Neutrophil (primary cell): ENCODE measurements at regions not wholly inside any gene's neighbourhood (a gene's known extent, or its start where the extent isn't known, plus 50 kb on each side); places are given as distances from the start of the nearest gene placed in this dataset.

Source experiments
- H3K27ac ChIP-seq: fragments of 200-600 bp; sonication (generic); 2 replicates; pipeline ENCODE4 v1.5.1; 2016; ENCODE audit warnings: mild to moderate bottlenecking, moderate library complexity
- H3K27me3 ChIP-seq: fragments of 200-600 bp; sonication (generic); 2 replicates; pipeline ENCODE4 v1.6.0; 2016; ENCODE audit warnings: mild to moderate bottlenecking
- H3K36me3 ChIP-seq: fragments of 200-600 bp; sonication (generic); 2 replicates; pipeline ENCODE4 v1.5.1; 2017
- H3K4me1 ChIP-seq, 2 experiments: fragments of 200-600 bp in 1 of 2; sonication (generic) in 1 of 2; 1 replicate in 1 of 2; 2 replicates in 1 of 2; pipeline versions ENCODE4 v1.5.1 to v1.6.1; 2013 to 2016; ENCODE audit warnings: low read depth in 1 of 2, low read length in 1 of 2, mild to moderate bottlenecking in 1 of 2, moderate library complexity in 1 of 2; ENCODE audit not compliant: control insufficient read depth in 1 of 2, insufficient read depth in 1 of 2
- H3K4me3 ChIP-seq, 2 experiments: fragments of 200-600 bp in 1 of 2; sonication (generic) in 1 of 2; 1 replicate in 1 of 2; 2 replicates in 1 of 2; pipeline ENCODE4 v1.5.1; 2013 to 2016; ENCODE audit warnings: low read depth in 1 of 2, low read length in 1 of 2, mild to moderate bottlenecking in 1 of 2, moderate library complexity in 1 of 2
- H3K9me3 ChIP-seq: fragments of 200-600 bp; sonication (generic); 2 replicates; pipeline ENCODE4 v1.5.1; 2016
- TF ChIP-seq, protein P1 (sequence below): fragments of 200-600 bp; sonication (generic); IDR thresholded peaks from 2 replicates; pipeline ENCODE4 v1.5.1; 2016; ENCODE audit warnings: antibody characterized with exemption

DNA sequence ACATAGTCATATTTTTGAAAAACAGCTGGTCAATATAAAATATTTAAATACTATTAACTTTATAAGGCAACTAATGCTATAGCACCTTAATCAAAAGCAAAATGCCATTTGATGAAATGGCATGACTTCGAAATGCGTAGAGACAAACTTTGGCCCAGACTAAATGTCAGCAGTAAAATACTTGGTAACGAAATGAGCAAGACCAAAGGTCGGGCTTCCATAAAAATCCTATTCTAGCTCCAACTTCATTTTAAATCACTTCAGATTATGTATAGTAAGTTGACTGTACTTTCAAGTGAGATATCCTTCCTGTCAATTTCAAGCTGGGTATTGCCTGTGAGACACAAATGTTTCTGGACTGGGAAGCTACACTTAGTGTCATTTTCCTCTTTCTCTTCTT is 805.4 kb upstream of the ZNF608 start:
- Histone ChIP-seq H3K27me3 (no peaks in the 10 kb centered on the region), H3K4me1 (no peaks in the 10 kb centered on the region), H3K36me3 (no peaks in the 10 kb centered on the region), H3K9me3 (no peaks in the 10 kb centered on the region), H3K27ac (no peak overlapping the region), H3K4me3 (no peak overlapping the region)
- TF ChIP-seq, protein P1, sequence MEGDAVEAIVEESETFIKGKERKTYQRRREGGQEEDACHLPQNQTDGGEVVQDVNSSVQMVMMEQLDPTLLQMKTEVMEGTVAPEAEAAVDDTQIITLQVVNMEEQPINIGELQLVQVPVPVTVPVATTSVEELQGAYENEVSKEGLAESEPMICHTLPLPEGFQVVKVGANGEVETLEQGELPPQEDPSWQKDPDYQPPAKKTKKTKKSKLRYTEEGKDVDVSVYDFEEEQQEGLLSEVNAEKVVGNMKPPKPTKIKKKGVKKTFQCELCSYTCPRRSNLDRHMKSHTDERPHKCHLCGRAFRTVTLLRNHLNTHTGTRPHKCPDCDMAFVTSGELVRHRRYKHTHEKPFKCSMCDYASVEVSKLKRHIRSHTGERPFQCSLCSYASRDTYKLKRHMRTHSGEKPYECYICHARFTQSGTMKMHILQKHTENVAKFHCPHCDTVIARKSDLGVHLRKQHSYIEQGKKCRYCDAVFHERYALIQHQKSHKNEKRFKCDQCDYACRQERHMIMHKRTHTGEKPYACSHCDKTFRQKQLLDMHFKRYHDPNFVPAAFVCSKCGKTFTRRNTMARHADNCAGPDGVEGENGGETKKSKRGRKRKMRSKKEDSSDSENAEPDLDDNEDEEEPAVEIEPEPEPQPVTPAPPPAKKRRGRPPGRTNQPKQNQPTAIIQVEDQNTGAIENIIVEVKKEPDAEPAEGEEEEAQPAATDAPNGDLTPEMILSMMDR, result no peak

DNA sequence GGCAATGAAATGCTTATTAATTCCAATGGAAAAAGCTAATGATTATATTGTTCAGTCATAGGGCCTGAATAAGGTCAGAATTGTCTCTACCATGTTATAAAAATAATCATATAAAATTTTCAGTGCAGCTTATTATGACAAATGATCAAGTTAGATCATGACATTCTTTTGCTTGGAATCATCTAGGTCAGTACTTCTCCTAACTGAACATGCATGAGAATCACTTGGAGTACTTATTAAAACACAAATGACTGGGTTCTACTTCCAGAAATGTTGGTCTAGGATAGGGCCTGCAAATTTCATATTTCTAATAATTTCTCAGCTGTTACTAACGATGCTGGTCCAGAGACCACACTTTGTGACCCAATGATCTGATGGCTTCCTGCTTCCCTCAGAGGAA is 806.0 kb upstream of the ZNF608 start:
- H3K27me3 ChIP-seq, result no peaks in the 10 kb centered on the region
- H3K27ac ChIP-seq, result no peak overlapping the region
- no peaks in the 10 kb centered on the region for H3K4me1 ChIP-seq
- H3K36me3 ChIP-seq, result no peaks in the 10 kb centered on the region
- no peak overlapping the region for H3K4me3 ChIP-seq
- TF ChIP-seq, protein P1, result no peak
- H3K9me3 ChIP-seq, result no peaks in the 10 kb centered on the region

DNA sequence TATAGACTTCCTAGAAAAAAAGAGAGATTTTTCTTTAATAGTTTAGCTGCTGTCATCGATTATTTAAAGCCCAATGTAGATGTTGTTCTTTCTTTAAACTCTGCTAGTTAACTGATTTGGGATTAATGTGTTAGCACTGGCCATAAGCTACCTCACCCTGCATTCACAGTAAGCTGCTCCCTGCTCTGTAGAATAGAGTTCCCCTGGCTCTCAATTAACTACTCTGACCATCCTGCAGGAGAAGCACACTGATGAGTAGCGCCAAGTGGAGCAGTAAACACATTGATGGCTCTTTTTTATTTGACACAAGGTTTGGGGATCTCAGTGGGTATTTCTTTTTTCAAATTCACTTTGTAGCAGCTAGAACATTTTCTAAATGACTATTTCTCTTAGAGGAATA is 807.9 kb upstream of the ZNF608 start:
- Histone ChIP-seq H3K9me3 (no peaks in the 10 kb centered on the region), H3K36me3 (no peaks in the 10 kb centered on the region), H3K27ac (no peak overlapping the region), H3K27me3 (no peaks in the 10 kb centered on the region), H3K4me1 (no peaks in the 10 kb centered on the region), H3K4me3 (no peak overlapping the region)
- TF ChIP-seq, protein P1, result no peak

DNA sequence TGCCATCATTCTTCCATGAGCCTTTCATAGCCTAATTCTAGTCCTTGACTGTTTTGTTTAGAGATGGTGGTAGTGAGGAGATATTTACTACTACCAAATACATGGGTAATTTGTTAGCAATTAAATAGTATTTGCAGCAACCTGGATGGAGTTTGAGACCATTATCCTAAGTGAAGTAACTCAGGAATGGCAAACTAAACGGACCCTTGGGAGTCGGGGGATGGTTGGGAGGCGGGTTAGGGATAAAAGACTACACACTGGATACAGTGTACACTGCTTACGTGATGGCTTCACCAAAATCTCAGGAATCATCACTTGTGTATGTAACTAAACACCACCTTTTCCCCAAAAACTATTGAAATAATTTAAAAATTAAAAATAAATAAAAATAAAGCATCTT is 809.2 kb upstream of the ZNF608 start:
- H3K4me1 ChIP-seq, result no peaks in the 10 kb centered on the region
- TF ChIP-seq, protein P1, result no peak
- no peak overlapping the region for H3K27ac ChIP-seq
- H3K27me3 ChIP-seq, result no peaks in the 10 kb centered on the region
- H3K36me3 ChIP-seq, result no peaks in the 10 kb centered on the region
- H3K4me3 ChIP-seq, result no peak overlapping the region
- H3K9me3 ChIP-seq, result no peaks in the 10 kb centered on the region

DNA sequence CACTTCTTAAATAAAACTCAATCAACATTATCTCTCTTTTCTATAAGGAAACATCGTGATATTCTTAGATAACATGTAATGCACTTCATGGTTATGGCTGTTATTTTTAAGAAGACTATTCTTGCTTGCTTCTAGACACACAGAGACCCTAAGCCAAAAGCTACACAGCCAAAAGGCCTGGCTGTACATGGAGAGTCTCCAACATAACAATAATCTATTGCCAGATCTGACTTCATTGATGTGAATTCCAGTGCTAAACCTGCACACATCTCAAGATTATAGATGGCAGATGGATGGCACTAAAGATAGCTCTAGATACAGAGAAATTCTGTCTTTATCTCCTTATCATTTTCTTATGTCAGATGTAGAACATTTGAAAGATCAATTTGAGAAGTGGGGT is 811.6 kb upstream of the ZNF608 start:
- Histone ChIP-seq H3K9me3 (no peaks in the 10 kb centered on the region), H3K36me3 (no peaks in the 10 kb centered on the region), H3K27ac (no peak overlapping the region), H3K4me1 (no peaks in the 10 kb centered on the region), H3K4me3 (no peak overlapping the region), H3K27me3 (no peaks in the 10 kb centered on the region)
- TF ChIP-seq, protein P1, result no peak

DNA sequence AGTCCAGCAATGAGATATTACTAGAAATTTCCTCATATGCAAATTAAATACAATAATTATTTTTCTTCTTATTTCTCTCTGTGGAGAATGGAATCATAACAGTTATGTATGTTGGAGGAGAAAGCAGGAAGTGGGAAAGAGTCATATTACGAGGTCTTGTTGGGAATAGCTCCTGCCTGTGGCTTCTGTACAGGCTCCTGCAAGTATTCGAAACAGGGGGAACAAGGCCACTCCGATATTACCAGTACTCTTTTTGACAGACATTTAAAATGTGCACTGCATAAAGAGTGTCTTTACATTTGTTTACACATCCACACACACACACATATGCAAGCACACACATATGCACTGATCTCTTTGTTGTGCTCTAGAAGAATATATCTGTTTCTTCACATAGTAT is 812.0 kb upstream of the ZNF608 start:
- Histone ChIP-seq H3K4me3 (no peak overlapping the region), H3K27me3 (no peaks in the 10 kb centered on the region), H3K36me3 (no peaks in the 10 kb centered on the region), H3K4me1 (no peaks in the 10 kb centered on the region), H3K27ac (no peak overlapping the region), H3K9me3 (no peaks in the 10 kb centered on the region)
- TF ChIP-seq, protein P1, result no peak
